T-helper 2 cell treated with Interferon-gamma antibody and Interleukin-4, amounts not matched to agents 100 ng/mL and 5 ng/mL, for 36 hours (primary cell): ENCODE measurements at regions not wholly inside any gene's neighbourhood (a gene's known extent, or its start where the extent isn't known, plus 50 kb on each side); places are given as distances from the start of the nearest gene placed in this dataset.
"Not testable (repeated sequence)": the region's sequence is repeated elsewhere in the genome, so short reads cannot be mapped to it uniquely, and the experiment has no call there.

ENCODE experiments used
- intact Hi-C: fragments of 100-400 bp; cut with micrococcal nuclease; formaldehyde crosslinking; loops from one replicate; pipeline ENCODE4 v1.15.1; 2023

DNA sequence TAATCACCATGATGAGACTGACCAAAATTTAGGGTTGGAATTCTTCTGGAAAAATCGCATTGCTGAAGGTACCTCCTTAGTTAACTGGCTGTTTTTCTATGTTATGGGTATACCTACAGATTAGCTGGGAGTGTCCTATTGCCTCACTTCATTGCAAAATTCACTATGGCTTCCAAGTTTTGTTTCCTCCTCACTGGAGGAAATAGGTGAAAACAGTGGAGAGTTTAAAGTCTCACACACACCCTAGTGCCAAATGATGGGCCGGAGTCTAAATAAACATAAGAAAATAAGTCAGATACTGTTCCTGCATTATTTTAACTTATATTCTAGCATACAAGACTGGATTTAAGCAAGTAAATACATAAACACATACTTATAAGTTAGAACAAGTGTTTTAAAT, 98.2 kb downstream of the AHR start:
- intact Hi-C loops = no loop called here

DNA sequence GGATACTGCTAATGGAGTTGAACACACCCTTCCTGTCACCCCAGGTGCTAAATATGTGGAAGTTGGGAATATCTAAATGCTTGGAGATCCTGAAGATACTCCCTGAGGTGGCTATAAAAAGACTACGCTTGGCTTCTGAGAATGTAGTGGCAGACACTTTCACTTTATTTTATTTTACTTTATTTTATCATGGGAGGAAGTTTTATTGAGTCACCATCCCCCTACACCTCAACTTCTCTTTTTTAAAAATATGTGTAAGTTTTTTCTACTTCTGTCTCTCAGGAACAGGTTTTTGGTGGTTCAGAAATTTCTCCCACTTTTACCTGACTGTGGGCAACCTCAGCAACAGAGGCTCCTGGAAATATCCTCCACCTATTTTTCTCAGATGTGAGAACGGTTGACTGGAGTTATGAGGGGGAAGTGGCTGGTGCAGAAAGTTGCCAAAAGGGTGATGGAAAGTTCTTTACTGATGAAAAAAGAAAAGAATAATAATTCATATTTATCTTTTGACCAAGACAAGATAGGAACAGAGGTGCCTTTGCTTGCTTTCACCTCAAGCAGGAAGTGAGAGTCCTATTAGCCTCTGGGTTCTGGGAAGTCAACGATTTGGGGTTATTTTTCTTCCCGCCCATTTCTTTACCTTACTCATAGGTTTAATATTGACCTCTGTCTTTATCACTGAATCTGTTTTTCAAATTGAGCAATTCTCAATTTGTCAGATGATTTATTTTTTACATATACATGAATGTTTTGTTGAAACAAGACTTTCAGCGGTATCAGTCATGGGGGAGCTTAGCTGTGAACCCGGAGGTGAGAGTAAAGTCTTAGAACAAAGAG, 103.6 kb downstream of the AHR start:
- intact Hi-C loops = loop anchor here (1.0 to 10.0 kb wide), 3 partner anchors 100 to 257 kb away; no protein-coding TSS in a partner anchor

DNA sequence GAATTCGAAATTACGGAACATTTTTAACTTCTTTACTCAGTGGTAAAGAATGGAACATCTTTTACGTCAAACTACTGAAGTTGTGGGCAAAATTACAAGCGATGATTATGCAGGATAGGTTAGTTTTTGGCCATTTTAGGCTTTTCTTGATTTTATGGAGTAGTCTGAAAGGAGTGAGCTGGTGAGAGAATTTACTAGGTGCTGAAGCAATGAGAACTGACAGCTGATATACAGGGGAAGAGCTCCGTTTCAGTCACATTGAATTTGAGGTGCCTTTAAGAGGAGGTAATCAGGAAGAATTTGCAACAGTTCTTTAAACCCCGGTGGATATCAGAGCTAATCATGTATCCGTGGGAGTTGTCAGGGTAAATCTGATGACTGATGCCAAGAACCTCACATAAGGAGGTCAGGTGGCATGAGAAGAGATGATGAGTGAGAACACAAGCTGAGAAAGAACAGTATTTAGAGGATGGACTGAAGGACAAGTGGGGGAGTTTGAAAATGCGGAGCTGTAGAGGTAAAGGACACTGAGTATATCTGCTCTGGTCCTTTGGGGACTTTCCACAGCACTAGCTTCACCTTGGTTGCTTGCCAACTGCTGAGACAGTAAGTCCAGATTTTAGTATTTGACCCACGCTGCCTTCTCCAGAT, 104.3 kb downstream of the AHR start:
- intact Hi-C loops = loop anchor here (1.0 to 10.0 kb wide), 3 partner anchors 100 to 258 kb away; no protein-coding TSS in a partner anchor

DNA sequence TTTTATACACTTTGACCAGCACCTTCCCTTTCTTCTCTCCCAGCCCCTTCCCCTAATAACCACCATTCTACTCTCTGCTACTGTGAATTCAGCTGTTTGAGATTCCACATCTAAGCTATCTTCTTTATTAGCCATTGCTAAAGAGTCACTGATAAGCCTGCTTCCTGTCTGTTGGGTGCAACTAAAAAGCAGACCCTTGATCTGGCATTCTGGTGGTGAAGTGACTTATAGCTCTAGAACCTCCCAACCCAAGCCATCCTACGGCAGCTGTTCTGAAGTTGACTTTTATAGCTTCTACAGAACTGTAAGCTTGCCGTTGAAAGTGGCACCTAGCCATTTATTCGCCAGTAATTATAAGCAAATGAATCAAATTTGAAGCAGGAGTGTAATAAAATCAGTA, 105.6 kb downstream of the AHR start:
- intact Hi-C loops = loop anchor here (5.0 to 10.0 kb wide), 2 partner anchors 102 to 259 kb away; no protein-coding TSS in a partner anchor

DNA sequence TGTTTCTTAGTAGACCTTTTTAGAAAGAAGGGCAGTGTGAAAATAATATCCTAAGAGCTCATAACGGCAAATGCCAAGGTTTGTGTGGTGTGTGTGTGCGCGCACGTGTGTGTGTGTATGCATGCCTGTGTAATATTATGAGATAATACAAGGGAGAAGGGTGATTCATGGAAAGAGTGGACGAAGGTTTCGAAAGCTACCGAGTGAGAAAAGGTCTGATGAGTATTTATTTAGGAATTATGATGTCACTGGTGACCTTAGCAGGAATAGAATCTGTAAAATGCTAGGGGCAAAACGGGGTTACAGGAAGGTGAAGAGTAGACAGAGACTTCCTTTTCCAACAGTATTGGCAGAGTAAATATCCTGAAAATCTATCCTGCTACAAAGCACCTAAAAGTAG, 107.3 kb downstream of the AHR start:
- intact Hi-C loops = loop anchor here (10.0 kb wide), 1 partner anchor 261 kb away; no protein-coding TSS in a partner anchor

DNA sequence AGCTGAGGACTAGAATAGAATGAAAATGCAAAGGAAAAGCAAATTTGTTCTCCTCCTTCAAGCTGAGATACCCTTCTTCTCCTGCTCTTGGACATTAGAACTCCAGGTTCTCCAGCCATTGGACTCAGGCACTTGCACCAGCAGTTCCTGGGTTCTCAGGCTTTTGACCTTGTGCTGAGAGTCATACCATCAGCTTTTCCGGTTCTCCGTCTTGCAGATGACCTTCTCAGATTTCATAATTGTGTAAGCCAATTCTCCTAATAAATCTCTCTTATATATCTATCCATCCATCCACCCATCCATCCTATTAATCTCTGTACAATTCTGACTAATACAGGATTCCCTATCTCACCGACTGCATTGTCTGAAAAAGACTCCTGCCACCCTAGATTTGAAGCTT, 108.3 kb downstream of the AHR start:
- intact Hi-C loops = loop anchor here (10.0 kb wide), 1 partner anchor 262 kb away; no protein-coding TSS in a partner anchor

DNA sequence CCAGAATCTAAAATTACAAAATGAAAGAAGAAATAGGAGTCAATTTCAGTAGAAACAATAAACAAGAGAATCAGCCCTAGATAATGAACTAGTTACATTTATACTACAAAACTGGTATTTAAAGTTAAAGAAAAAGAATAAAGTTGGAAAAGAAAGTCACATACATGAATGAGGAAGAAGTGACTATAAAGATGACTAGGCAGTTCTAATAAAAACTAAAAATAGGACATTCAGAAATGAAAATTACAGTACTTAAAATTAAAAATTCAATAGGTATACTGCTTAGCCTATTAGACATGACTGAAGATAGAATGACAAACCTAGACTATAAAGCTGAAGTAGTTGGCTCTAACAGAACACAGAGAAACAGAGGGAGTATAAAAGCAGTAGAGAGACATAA, 108.8 kb downstream of the AHR start:
- intact Hi-C loops = loop anchor here (10.0 kb wide), 1 partner anchor 262 kb away; no protein-coding TSS in a partner anchor

DNA sequence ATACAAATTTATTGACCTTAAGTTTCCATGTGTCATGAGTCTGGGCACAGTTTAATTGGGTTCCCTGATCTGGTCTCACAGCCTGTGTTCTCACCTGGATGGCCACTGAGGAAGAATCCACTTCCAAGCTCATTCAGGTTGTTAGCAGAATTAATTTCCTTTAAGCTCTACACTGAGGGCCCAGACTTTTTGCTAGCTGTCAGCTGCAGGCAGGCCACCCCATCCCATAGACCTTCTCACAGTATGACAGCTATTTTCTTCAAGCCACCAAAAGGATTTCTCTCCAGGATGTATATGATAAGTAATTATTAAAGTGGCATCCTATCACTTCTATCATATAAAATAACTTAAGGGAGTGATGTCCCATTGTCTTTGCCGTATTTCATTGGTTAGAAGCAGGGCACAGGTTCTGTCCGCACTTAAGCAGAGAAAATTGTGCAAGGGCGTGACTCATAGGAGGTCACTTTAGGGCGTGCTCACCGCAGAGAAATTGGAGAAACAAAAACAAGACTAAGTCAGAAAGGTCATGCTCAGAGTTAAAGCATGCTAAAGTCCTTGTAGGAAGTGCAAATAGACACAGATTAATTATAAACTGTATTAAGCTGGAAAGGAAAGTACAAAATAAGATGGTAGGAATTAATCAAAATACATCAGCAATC, 109.9 kb downstream of the AHR start:
- intact Hi-C loops = loop anchor here (10.0 kb wide), 1 partner anchor 264 kb away; no protein-coding TSS in a partner anchor

DNA sequence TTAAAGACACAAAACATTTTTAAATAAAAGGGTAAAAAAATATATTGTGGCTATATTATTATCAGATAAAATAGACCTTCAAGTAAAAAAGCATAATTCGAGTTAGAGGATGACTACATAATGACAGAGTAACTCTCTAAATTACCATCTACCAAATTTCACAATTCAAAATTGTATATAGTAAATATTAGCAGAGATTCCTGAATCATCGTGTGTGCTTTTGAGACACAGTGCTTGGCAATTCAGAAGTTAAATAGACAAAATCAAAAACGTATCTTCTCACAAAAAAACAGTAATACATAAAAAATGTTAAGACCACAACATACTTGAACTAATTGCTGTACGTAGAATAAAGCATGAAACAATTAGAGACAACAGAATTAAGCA, 110.4 kb downstream of the AHR start:
- intact Hi-C loops = loop anchor here (10.0 kb wide), 1 partner anchor 264 kb away; no protein-coding TSS in a partner anchor

DNA sequence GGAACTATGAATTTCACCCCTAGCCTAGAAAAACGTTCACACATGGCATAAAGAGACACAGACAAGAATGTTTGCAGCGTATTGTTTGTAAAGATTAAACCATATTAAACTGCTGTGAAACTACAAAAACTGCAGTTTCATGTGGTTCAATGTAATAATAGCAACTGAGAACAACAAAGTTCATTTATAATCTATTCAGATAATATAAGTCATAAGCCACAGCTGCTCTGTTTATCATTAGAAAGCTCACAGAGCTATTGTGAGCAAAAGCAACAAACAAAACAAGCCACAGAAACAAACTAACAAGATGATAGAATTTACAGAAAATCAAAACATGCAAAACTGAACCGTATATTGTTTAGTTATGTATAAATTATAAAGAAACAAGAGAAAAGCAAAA, 113.5 kb downstream of the AHR start:
- intact Hi-C loops = no loop called here

DNA sequence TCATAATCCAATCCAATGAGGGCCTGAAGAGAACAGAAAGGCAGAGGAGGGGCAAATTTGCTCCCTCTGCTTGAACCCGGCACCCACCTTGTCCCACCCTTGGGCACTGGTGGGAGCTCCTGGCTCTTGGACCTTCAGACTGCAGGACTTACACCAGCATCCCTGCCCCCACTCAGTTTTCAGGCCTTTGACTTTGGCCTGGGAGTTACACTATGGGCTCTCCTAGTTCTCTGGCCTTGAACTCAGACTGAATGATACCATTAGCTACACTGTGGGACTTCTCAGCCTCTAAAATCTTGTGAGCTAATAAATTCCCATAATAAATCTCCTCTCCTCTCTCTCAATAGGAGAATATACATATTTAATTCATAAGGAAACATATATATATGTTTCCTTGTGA, 114.4 kb downstream of the AHR start:
- intact Hi-C loops = no loop called here

DNA sequence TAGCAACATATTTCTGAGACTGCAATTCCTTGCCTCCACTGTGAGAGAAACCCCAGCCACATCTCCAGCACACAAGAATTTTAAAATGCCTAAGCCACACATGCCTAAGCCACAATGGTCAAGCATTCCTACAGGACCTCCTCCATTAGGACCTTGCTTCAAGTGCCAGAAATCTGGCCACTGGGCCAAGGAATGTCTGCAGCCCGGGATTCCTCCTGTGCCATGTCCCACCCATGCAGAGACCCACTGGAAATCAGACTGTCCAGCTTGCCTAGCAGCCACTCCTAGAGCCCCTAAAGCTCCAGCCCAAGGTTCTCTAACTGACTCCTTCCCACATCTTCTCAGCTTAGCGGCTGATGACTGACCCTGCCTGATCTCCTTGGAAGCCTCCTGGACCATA, 117.5 kb downstream of the AHR start:
- intact Hi-C loops = no loop called here

DNA sequence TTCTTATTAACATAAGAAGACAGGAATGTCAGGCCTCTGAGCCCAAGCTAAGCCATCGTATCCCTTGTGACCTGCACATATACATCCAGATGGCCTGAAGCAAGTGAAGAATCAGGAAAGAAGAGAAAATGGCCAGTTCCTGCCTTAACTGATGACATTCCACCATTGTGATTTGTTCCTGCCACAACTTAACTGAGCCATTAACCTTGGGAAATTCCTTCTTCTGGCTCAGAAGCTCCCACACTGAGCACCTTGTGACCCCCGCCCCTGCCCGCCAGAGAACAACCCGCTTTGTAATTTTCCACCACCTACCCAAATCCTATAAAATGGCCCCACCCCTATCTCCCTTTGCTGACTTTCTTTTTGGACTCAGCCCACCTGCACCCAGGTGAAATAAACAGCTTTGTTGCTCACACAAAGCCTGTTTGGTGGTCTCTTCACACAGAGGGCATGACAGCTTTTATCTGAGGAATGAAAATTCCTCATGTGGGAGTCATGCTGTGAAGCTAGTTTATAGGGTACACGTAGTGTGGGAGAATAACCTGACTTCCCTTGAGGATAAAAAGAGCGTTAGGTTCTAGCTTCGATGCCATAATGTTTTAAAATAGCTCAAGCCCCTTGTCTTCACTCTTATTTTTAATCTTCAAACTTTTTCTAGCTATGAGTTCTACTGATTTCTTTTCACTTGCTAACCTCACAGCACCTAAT, 122.0 kb downstream of the AHR start:
- intact Hi-C loops = not testable (repeated sequence)

DNA sequence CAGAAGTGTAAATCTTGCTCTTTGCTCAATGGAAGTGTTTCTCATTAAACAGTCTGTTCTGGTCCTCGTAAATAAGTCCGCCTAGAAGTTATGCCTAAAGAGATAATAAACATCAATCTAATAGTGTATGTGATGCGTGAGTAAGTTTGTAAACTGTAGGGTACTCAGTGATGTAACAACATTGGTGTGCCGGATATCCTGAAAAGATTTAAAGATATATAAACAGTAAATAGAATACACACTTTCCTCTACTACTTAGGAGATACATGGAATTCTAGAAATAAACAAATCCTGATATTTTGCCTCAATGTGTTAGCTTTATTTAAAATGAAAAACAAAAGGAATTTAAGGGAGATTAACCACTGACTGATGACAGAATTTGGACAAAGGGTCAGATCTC, 123.5 kb downstream of the AHR start:
- intact Hi-C loops = no loop called here

DNA sequence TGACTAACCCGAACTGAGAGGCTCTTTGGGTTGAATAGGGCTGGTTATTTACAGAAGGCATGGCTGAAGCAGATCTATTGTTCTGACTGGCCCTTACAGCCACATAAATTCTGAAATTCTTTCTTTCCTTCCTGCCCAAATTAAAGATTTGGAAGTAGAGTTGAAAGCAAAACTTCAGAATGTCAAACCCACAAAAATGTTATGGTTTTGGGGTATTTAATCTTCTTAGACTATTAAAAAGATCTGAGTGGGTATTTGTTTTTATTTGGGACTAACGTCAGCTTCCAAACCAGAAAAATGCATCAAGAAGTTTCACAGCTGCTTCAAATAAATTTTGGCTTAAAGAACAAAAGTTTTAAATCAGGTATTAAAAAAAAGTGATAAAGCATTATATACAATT, 124.5 kb downstream of the AHR start:
- intact Hi-C loops = no loop called here

DNA sequence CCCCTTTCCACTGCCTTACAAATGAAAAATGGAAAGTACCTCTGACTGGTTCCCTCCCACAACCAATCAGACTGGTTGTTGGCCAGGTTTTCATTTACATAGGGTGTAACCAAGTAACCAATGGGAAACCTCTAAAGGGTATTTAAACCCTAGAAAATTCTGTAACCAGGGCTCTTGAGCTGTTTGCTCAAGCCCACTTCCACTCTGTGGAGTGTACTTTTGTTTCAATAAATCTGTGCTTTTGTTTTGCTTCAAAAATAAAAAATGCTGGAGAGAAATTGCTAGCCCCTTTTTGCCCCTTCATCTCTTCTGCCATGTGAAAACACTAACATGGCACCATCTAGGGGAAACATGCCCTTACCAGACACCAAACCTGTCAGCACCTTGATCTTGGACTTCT, 129.5 kb downstream of the AHR start:
- intact Hi-C loops = no loop called here

DNA sequence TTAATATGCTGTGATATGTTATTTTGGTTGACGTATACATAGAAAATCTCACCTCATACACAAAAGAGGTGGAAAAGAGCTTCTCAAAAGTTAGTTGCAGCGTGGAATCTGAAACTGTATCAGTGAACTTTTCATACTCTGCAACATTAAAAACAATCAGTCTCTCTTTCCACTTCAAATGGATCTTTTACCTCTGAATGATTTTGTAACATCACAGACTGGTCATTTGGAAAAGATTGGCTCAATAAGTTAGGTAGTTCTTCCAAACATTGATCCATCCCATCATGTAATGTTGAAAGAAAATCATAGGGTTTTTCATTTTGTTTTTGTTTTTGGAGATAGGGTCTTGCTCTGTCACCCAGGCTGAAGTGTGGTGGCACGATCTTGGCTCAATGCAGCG, 131.1 kb downstream of the AHR start:
- intact Hi-C loops = no loop called here

DNA sequence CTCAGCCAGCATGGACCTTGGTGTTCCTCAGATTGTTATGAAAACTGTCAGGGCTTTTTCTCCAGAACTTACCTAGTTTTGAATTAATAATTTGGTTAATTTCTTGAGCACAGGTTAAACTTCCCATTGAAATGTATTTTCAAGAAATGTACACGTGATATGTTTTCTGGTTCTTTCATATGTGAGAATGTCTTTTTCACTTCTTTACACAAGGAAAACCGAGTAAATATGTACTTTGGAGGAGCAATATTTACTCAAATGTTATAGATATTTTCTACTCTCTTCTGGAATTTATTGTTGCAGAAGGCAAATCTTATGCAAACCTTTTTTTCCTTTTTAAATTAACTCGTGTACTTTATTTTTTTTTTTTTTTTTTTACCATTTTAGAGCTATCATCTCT, 134.3 kb downstream of the AHR start:
- intact Hi-C loops = no loop called here

DNA sequence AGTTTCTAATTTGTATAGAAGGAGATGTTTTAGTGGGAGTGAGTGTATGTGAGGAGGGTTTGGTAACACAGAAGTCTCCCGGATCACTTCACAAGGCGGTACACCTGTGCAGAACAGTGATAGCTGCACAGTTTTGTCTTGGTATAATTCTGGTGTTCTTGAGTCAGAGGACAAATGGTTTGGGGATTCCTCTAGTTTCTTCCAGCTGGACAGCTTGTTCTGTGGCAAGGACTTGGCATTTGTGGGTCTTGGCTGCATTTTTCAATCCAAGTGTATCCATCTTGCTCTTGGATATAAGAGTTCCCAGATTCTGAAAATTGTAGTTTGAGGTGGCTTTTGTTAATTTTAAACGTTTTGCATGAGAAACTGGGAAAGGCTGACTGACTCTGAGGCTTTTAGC, 135.7 kb downstream of the AHR start:
- intact Hi-C loops = no loop called here

DNA sequence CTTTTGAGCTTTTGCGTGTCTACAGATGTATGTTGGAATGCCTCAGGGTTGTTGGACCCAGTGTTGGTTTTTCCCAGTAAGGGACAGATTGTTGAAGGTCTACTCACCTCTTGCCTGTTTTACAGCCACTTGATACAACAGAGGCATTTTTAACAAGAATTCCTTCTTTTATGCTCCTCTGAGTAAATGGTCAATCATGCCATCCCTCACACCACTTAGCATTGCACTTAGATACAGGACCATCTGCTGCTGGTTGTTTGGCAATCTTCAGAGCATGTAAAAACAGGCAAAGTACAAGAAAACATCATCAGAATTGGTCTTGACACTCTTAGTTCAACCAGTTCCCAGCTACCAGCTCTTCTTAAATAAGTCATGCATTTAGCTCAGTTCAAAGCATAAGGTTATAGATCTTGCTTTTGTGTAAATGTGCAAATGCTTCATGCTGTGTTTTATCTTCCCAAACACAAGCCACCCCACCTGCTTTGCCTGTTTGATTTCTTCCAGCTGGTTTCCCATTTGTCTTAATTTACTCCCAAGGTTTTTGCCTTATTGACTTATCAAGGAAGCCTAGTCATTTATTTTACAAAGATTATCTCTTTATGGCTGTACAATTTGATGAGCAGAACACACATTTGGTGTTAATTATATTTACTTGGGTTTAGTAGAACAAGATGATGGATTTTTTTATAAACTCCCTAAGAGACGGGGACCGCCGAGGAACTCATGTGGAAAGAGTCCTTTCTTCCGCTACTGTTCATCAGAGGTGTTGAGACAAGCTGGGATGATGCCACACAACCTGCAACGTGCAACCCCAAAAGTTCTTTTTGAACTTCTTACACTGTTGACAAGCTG, 136.6 kb downstream of the AHR start:
- intact Hi-C loops = no loop called here
